Limb (tissue), 2 donors: ENCODE measurements at regions not wholly inside any gene's neighbourhood (a gene's known extent, or its start where the extent isn't known, plus 50 kb on each side); places are given as distances from the start of the nearest gene placed in this dataset.
"Not testable (repeated sequence)": the region's sequence is repeated elsewhere in the genome, so short reads cannot be mapped to it uniquely, and the experiment has no call there.

Experiments used
- DNase-seq, 2 donors: peaks; one replicate each; pipeline ENCODE4 v3.0.0-alpha.2; 2016; ENCODE audit errors: extremely low spot score in 2 of 2

DNA sequence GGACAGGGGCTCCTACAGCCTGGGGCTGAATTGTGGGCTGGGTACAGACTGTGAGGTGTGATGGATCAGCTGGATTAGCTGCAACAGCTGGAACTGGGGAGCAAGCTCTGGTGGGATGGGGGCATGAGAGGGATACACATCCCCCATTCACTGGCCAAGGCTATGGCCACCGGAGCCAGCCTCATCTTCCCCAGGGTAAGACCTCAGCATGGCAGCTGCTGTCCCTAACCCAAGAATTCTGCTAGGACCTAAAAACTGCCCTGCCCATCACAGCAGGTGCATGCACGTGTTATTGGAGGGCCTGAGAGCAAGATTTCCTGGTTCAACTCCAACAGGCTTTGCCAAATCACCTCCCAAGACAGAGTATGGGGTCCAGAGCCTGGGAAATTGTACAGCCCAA lies 258.6 kb upstream of the AGTR2 start:
- DNase-seq = no peak

DNA sequence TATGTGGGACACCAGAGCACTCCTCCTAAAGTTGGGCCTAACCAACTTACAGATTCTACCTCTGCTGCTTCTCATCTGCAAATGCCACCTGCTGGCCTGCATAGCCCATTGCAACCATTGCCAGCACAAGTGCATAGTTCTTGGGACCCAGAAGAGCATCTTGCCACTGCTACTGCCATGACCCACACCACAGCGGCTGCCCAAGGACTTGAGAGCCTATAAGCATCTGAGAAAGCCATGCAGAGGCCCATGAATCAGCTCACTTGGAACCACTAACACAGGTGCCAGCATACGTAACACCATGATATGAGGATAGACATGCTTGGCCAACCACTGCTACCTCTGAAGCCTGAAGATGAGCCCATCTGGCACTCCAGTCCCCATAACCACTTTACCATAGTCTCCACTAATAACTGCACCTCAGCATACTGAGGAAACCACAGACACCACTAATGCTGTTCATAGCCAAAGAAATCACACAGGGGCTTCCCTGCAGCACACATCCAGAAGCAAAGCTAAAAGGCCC lies 258.1 kb upstream of the AGTR2 start:
- no peak for DNase-seq

- no peak for DNase-seq
These were observed 257.0 kb upstream of the AGTR2 start for GRCh38 chrX:115913575-115913974.

GRCh38 chrX:115915625-115916024 lies 254.9 kb upstream of the AGTR2 start:
- DNase-seq = not testable (repeated sequence)

DNA sequence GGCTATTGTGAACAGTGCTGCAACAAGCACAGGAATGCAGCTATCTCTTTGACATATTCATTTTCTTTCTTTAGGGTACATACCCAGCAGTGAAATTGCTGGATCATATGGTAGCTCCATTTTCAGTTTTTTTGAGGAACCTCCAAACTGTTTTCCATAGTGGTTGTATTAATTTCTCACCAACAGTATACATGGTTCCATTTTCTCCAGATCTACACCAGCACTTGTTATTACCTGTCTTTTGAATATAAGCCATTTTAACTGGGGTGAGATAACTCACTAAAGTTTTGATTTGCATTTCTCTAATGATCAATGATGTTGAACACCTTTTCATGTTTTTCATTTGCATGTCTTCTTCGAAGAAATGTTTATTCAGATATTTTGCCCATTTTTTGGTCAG lies 241.1 kb upstream of the AGTR2 start:
- no peak for DNase-seq

DNA sequence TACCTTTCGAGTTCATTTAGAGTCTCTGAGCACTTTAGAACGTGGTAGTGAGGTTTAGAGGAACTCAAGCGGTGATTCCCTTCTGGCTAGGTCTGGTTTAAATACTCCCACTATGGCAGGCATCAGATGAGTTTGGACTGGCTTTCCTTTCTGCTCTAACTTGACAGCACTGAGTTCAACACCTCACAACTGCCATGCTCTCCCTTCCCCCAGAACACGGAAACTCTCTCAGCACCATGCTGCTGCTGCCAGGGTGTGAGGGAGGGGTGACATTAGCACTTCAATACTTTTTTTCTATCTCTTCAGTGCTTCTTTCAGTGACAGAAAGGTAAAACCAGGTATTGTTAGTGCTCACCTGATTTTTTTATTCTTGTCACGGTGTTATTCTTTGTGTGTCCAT lies 234.5 kb upstream of the AGTR2 start:
- no peak for DNase-seq

- no peak for DNase-seq
These were observed 231.5 kb upstream of the AGTR2 start for GRCh38 chrX:115939070-115939469.

- DNase-seq = no peak
These were observed 230.8 kb upstream of the AGTR2 start for GRCh38 chrX:115939636-115940160.

- DNase-seq = no peak
These were observed 230.2 kb upstream of the AGTR2 start for GRCh38 chrX:115940348-115940747.

- DNase-seq = no peak
These were observed 229.6 kb upstream of the AGTR2 start for GRCh38 chrX:115940888-115941332.

DNA sequence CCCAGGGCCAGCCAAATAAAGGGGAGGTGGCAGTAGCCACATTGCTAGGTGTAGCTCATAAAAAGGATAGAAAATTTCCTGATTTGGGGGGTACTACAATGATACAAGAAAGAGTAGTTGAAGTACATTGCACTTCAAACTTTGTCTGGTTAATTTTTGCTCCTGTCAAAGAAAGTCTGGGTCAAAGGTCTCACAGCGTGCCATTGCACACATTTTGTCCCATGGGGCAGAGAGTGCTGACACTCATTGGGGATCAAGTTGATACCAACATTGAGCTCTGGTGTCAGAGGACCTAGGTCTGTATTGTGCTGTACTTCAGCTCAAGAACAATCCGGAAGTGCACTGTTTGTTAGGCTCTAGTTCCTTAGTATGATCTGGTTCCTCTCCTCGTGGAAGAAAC lies 229.2 kb upstream of the AGTR2 start:
- no peak for DNase-seq

DNA sequence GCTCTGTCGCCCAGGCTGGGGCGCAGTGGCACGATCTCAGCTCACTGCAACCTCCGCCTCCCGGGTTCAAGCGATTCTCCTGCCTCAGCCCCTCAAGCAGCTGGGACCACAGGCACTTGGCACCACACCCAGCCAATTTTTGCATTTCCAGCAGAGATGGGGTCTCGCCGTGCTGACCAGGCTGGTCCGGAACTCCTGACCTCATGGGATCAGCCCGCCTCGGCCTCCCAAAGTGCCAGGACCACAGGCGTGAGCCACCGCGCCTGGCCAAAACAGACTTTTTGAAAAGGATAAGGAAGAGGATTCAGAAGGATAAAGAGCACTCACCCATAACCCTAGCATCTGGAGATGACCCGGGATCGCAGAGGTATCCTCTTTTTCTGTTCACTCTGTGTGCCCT lies 224.5 kb upstream of the AGTR2 start:
- DNase-seq = no peak

DNA sequence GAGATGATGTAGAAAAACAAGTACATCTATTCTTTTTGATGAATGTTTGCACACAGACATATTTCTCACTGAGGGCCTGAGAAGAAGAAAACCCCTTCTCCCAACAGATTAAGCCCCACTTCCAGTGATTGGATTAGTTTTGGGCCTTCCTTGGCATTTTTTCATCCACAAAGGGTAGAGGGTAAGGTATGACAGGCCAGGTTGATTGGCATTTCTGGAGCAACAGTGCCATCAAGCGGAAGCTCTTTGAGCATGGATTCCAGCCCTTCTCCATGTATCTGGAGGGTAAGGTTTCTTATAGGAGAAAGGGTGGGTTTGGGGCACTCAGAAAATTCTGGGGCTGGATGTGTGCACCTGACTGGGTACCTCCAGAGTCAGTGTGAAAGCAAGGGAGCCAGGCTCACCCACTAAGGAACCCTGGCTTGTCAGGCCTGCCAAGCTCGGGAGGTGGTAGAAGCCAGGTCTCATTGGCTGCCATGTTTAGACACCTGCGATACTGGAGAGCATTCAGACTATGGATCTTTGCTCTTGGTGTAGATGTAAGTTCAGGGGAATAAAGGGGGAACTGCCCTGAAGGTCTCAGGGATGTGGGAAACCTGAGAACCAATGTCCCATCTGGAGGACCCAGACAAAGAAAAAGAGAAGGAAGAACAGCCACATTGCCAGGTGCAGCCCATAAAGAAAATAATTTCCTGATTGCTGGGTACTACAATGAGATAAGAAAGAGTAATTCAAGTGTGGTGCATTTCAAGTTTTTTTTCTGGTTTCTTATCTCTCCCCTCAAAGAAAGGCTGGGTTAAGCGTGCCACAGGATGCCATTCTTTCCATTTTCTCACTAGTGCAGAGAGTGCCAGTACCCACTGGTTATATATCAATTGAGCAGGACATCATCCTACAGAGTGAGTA lies 222.3 kb upstream of the AGTR2 start:
- DNase-seq = no peak

GRCh38 chrX:115949900-115950822 lies 220.4 kb upstream of the AGTR2 start:
- DNase-seq = no peak

GRCh38 chrX:115952417-115953092 lies 218.0 kb upstream of the AGTR2 start:
- no peak for DNase-seq

GRCh38 chrX:115957862-115958490 lies 212.6 kb upstream of the AGTR2 start:
- no peak for DNase-seq

GRCh38 chrX:115958687-115959359 lies 211.7 kb upstream of the AGTR2 start:
- no peak for DNase-seq

DNA sequence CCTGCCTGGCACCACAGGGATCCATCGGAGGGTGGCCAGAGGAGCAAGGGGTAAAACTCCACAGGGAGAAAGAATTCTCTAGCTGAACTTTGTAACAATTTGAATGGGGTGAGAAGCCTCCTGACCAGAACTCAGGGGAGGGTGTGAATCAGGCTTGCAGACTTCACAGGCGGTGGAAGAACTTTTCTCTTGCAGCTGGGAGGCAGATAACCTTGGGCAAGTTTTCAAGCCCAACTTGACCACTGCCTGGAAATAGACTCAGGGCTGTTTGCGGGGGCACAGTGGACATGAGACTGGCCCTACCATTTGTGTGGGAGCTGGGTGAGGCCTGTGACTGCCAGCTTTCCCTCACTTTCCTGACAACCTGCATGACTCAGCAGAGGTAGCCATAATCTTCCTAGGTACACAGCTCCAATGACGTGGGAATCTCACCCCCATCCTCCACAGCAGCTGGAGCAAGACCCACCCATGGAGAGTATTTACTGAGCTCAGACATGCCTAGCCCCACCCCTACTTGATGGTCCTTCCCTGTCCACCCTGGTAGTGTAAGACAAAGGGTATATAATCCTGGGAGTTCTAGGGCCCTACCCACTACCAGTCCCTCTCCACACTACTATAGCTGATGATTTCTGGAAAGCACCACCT lies 210.0 kb upstream of the AGTR2 start:
- no peak for DNase-seq

- DNase-seq = no peak
These were observed 203.6 kb upstream of the AGTR2 start for GRCh38 chrX:115966920-115967319.
